Kidney capillary endothelial cell (primary cell): ENCODE measurements at regions not wholly inside any gene's neighbourhood (a gene's known extent, or its start where the extent isn't known, plus 50 kb on each side); places are given as distances from the start of the nearest gene placed in this dataset.

Experiments used
- DNase-seq: peaks from one replicate; pipeline ENCODE4 v3.0.0-alpha.2; 2018; ENCODE audit warnings: low spot score

- no peak for DNase-seq
Observed at GRCh38 chr15:60212536-60212935, 185.2 kb downstream of the ANXA2 start.

GRCh38 chr15:60213377-60214000 lies 184.3 kb downstream of the ANXA2 start:
- DNase-seq: no peak

DNA sequence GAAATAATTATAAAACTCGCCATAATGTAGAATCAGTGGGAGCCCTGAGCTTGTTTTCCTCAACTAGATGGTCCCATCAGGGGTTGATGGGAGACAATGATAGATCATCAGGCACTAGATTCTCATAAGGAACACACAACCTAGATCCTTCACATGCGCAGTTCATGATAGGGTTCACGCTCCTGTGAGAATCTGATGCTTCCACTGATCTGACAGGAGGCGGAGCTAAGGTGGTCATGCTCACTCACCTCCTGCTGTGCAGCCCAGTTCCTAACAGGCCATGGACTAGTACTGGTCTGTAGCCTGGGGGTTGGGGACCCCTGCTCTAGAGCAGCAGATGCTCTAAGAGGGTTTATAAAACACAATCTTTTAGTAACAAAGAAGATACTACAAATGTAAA lies 183.6 kb downstream of the ANXA2 start:
- no peak for DNase-seq

DNA sequence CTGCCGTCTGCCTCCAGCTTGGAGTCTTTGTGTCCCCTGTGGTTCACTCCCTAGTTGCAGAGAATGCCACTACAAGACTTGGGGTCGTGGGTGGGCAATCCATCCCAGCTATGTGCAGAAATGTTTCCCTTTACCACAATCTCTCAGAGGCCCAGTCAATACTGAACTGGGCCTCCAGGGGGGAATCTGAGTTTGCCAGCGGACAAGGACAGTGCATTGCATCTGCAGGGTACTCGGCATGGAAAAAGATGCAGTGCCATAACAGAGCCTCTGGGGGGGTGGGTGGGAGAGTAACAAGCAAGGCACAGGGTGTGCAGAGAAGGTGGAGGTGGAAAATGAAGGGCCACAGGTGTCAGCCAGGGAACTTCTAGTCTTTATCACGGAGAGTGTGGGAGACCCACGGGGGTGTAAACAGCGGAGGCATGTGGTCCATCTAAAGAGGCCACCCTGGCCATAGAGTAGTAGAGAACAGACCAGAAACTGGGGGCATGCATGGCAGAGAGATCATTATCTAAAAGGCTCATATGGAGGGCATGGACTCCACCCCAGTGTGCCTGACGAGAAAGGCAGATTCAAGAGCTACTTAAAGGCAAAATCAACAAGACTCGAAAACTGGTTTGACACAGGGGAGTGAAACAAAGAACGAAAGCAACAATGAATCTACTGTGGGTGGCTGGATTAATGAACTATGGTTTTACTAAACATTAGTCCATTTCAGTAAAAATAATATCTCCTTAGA lies 182.4 kb downstream of the ANXA2 start:
- no peak for DNase-seq

DNA sequence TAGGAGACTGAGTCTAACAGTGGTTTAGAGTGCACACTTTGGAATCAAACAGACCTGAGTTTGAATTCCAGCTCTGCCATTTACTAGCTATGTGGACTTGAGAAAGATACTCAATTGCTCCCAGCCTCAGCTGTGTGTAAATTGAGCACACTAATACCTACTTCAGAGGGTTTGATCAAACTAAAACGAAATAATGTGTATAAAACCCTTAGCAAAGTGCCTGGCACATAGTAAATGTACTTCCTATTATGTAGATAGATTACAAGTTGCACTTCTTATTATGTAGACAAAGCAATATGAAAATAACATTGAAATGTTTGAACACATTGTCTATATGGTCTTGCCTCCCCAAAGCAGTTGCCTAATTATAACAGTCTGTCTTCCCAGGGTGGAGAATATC lies 180.6 kb downstream of the ANXA2 start:
- DNase-seq: no peak

DNA sequence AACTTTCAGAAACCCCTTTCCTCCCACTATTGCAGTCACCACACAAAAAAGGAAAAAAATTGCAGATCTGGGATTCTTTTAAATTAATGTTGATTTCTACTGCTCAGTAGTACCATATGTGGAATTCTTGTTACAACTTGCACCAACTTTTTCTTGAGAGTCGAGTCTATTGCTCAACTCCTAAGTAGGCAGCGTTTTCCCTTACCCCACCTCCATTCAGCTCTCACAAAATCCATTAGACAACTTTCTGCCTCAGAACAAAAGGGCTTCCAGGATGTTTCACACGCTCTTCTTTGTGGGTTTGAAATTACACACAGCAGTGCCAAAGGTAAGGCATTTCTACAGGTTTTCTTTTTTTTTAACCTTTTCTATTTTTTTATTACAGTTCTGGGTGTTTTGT lies 179.5 kb downstream of the ANXA2 start:
- no peak for DNase-seq

DNA sequence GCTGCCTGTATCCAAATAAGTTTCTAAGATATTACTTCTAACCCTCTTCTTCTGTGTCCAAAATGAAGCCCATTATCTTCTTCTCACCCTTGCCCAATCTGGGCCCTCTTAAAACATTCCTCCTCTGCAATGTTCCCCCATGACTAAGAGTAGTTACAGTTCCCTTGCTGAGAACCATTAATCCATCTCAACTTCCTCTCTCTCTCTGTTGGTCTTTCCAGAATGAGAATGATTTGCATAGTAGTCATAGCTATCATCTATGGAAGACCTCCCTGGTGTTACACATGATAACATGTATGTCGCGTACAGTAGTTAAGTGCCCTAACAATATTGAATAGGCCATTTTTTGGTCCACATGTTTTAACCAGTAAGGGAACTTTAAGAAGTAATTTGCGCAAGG lies 177.9 kb downstream of the ANXA2 start:
- DNase-seq: no peak

GRCh38 chr15:60221356-60221755 lies 176.4 kb downstream of the ANXA2 start:
- DNase-seq: no peak

DNA sequence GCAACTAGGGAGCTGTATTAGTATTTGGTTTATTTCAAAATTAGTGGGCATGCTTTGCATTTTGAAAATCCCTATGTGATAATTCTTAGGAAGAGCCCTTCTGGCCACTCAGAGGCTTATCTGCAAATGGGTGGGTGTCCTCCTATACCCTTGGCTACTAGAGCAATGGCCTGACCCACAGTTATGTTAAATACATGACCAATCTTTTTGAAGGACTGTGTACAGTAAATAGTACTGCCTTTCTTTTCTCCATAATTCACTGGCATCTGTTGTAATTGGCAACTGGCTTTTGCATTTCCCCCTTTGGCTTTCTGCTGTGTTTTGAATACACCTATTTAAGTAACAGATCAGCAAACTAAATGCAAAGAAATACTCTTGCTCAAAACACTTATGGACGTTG lies 175.4 kb downstream of the ANXA2 start:
- no peak for DNase-seq

DNA sequence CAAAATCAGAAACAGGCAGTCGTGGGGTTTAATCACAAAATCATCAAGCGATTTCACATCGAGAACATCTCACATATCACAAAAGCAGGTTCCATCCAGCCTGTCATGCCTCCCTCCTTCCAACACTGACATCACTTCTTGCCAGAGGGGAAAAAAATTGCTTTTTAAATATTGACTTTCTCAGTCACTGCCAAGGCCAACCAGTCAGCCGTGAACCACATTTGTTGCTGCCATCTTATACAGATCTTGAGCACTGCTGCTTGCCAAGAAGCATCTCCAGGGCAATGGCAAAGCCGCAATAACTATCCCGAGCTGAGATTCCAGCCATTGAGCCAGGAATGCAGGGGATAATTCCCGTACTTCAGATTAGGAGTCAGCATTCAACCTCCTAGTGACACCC lies 174.6 kb downstream of the ANXA2 start:
- no peak for DNase-seq

GRCh38 chr15:60226924-60227323 lies 170.9 kb downstream of the ANXA2 start:
- no peak for DNase-seq

DNA sequence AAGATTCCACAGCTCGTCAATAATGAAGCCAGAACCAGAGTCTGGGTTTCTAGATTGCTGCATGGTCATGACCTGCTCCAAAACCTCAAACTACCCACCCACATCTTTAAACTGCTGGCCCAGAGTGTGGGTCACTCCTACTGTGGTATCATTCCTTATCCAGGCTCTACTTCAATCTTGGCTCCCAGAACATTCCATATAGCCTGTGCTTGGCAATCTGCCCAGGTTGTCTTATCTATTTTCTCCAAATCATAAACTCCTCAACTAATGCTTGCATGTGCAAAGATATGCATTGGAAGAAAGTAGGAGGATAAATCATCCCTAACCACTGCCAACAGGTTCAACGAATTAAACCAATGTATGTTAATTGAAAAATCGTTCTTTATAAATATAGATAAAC lies 169.7 kb downstream of the ANXA2 start:
- no peak for DNase-seq

DNA sequence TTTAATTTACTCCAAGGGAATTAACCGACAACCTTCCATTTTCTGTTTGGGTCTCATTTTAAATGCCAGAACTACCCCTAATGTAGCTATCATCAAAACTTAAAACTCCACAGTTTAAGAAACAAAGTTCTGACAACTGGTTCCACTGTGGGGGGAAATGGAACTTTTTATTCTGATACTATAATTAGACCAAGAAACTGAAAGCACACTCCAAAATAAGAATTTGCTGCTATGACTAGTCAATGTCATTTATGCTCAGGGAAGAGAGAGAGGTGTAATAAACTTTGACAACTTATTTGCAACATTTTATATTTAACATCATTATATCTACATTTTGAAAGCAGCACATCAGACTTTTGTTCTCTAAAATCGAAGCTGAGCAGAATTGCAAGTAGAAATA lies 169.2 kb downstream of the ANXA2 start:
- no peak for DNase-seq

DNA sequence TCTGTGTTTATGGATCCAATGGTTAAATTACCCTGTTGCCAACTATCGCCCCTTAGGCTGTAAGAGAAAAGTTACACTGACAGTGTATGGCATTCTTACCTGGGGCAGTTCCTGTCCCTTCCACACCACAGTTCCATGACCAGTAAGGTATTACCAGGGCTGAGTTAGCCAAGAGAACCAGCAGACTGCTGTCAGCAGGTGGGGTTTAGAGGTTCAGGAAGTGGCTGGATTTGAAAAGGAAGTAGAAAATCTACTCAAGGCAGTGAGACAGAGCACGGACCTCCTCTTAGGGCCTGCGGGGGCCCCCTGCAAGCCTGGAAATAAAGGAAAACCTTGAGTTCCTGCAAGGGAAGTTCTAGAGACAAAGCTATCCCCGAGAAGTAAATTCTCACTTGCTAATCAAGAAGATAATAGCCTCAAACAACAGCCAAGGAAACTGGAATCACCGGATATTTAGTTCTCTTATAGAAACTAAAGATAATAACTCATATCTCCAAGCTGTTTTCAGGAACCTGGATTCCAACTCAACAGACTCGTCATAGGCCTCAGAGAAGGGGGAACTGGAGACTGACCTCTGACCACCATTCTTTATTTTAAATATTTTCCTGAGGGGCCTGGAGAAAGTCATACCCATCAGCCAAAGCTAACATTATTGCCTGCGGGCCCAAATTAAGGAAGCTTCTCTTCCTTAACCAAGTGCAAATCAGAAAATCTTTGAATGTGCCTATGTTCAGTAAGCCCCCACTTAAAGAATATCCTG lies 161.7 kb downstream of the ANXA2 start:
- DNase-seq: no peak

- no peak for DNase-seq
Observed at GRCh38 chr15:60237446-60237845, 160.3 kb downstream of the ANXA2 start.

GRCh38 chr15:60243769-60244168 lies 154.0 kb downstream of the ANXA2 start:
- DNase-seq: no peak

DNA sequence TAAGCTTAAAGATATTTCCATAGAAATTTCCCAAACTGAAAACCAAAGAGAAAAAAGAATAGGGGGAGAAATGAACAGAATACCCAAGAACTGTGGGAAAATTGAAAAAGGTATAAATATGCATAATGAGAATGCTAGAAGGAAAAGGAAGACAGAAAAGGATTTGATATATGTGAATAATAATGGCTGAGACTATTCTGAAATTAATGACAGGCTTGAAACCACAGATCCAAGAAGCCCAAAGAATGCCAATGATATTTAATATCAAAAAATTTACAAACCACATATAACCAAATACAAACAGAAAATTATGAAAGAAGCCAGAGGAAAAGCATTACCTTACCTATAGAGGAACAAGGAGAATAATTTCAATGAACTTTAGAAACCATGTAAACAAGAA lies 153.0 kb downstream of the ANXA2 start:
- DNase-seq: no peak

DNA sequence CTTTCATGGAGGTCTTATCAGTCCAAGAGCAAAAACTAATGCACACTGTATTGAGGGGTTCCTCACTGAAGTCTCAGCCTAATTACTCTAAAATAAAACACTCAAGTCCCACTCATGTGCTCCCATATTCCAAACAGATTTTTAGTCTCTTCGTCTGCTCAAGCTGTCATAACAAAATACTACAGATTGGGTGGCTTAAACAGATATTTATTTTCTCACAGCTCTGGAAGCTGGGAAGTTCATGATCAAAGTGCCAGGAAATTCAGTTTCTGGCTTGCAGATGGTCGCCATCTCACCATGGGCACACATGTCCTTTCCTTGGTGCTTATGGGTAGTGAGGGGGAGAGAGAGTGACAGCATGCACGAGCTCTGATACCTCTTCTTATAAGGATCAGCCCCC lies 147.5 kb downstream of the ANXA2 start:
- DNase-seq: no peak

GRCh38 chr15:60251300-60252070 lies 146.3 kb downstream of the ANXA2 start:
- DNase-seq: no peak

GRCh38 chr15:60254416-60254815 lies 143.4 kb downstream of the ANXA2 start:
- DNase-seq: no peak

DNA sequence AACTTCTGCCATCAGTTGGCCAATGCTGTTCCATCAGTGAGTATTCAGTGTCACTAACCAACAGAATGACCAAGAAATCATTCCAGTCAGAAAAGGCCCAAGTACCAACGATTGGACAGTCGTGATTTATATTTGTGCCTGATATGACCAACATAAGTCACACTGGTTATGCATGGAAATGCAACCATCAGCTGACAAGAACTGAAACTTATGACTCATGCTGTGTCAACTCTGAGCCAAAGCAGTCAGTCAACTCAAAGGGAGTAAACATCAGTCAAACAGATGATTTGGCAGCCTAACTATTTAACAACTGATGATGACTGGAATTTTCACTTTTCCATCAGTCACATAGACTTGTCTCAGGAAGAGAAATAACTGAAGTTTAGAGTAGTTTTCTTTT lies 142.4 kb downstream of the ANXA2 start:
- peak; percentile 49 for DNase-seq

DNA sequence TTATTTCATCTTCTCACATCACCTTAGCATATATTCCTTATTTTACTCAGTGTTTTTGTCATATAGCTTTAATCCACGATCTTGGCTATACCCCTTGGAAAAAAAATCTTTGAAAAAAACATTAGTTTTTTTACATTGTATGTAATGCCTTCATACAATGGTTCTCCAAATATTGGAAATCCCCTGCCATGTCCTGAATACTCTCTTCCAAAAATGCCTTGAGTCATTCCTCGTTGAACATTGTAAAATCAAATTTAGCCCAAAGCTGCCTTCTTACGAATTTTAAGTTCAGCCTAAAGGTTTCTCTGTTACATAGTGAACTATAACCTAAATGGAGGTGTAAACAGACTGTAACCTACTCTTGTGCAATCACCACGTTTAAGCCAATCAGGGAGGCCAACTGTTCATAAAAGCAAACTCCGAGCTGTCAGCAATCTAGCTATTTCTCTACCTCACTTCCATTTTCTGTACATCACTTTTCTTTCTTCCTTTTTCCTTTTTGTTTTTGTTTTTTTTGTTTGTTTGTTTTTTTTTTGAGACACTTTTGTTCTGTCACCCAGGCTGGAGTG lies 140.1 kb downstream of the ANXA2 start:
- DNase-seq: no peak
